Neural progenitor cell (in vitro differentiated cells): ENCODE measurements at regions not wholly inside any gene's neighbourhood (a gene's known extent, or its start where the extent isn't known, plus 50 kb on each side); places are given as distances from the start of the nearest gene placed in this dataset.

Experiments used
- DNase-seq: peaks from one replicate; pipeline ENCODE4 v3.0.0-alpha.2; 2016; ENCODE audit warnings: low spot score
- H2AFZ ChIP-seq: fragments of 200-600 bp; sonication (generic); replicated peaks from 2 replicates; pipeline ENCODE4 v1.6.1; 2016; ENCODE audit warnings: antibody characterized with exemption
- H3F3A ChIP-seq: fragments of 200-600 bp; sonication (generic); 2 replicates; pipeline ENCODE4 v1.6.1; 2016; ENCODE audit warnings: antibody characterized with exemption, low read depth
- H3K27ac ChIP-seq: fragments of 200-600 bp; sonication (generic); 2 replicates; pipeline ENCODE4 v1.5.1; 2016; ENCODE audit warnings: mild to moderate bottlenecking
- H3K27me3 ChIP-seq: fragments of 200-600 bp; sonication (generic); 2 replicates; pipeline ENCODE4 v1.6.1; 2016; ENCODE audit warnings: mild to moderate bottlenecking, moderate library complexity
- H3K36me3 ChIP-seq: fragments of 200-600 bp; sonication (generic); 2 replicates; pipeline ENCODE4 v1.5.1; 2016
- H3K4me1 ChIP-seq: fragments of 200-600 bp; sonication (generic); 2 replicates; pipeline ENCODE4 v1.6.1; 2016; ENCODE audit warnings: mixed run types
- H3K4me2 ChIP-seq: fragments of 200-600 bp; sonication (generic); 2 replicates; pipeline ENCODE4 v1.6.1; 2016
- H3K4me3 ChIP-seq: fragments of 200-600 bp; sonication (generic); 2 replicates; pipeline ENCODE4 v1.5.1; 2016
- H3K79me2 ChIP-seq: fragments of 200-600 bp; sonication (generic); 2 replicates; pipeline ENCODE4 v1.6.1; 2016; ENCODE audit warnings: low read depth
- H3K9ac ChIP-seq: fragments of 200-600 bp; sonication (generic); 2 replicates; pipeline ENCODE4 v1.6.1; 2016
- H3K9me3 ChIP-seq: fragments of 200-600 bp; sonication (generic); 2 replicates; pipeline ENCODE4 v1.5.1; 2016; ENCODE audit warnings: low read depth
- H4K20me1 ChIP-seq: fragments of 200-600 bp; sonication (generic); 2 replicates; pipeline ENCODE4 v1.6.1; 2016; ENCODE audit warnings: low read depth
- H3K27ac Mint-ChIP-seq: 3 replicates; pipeline ENCODE4 v1.8.0; 2021; ENCODE audit warnings: mixed read lengths
- H3K27me3 Mint-ChIP-seq: 2 replicates; pipeline ENCODE4 v1.8.0; 2022; ENCODE audit warnings: low read depth, mild to moderate bottlenecking, inconsistent platforms, moderate library complexity, mixed read lengths; ENCODE audit not compliant: insufficient read depth
- H3K36me3 Mint-ChIP-seq: 3 replicates; pipeline ENCODE4 v1.8.0; 2021; ENCODE audit warnings: mixed read lengths
- H3K4me1 Mint-ChIP-seq: 3 replicates; pipeline ENCODE4 v1.8.0; 2021; ENCODE audit warnings: mixed read lengths
- H3K4me3 Mint-ChIP-seq: 3 replicates; pipeline ENCODE4 v1.8.0; 2021; ENCODE audit warnings: mild to moderate bottlenecking, moderate library complexity, mixed read lengths
- H3K9me3 Mint-ChIP-seq: 3 replicates; pipeline ENCODE4 v1.8.0; 2020; ENCODE audit warnings: mixed read lengths
- EZH2 ChIP-seq: fragments of 200-600 bp; sonication (generic); IDR thresholded peaks from 2 replicates; pipeline ENCODE4 v1.6.1; 2017; ENCODE audit warnings: antibody characterized with exemption, mild to moderate bottlenecking, moderate library complexity
- EZH2phosphoT487 ChIP-seq: fragments of 200-600 bp; sonication (generic); IDR thresholded peaks from 2 replicates; pipeline ENCODE4 v1.6.1; 2017; ENCODE audit warnings: antibody characterized with exemption
- TF ChIP-seq, protein P1 (sequence below): fragments of 200-600 bp; sonication (generic); IDR thresholded peaks from 2 replicates; pipeline ENCODE4 v1.5.1; 2017; ENCODE audit warnings: antibody characterized with exemption, mild to moderate bottlenecking

DNA sequence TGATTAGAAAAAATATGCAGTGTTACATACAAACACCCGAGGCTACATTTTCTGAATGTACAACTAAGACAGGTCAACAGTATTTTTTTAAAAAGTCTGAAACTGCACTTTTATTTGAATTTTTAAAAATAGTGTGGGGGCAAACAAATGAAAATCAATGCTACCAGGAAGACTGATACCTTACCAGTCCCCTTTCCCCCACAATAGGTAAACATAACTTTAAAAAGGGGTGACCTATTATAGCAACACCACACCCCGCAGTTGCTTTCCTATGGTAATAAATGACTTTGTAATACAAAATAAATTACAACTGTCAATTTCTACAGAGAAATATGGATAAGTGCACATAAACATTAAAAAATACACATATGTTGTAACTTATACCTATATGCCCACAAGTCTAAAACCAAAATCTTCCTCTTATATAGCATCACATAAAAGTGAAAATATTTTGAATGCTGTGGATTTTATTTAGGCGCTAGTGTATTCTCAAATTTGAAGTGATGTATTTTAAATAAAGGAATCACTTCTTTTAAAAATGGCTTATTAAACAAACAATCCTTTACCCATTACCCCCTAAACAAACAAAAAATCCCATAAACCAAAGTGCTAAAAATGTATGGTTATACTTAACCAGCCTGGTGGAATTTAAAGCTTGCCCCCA is 63.1 kb downstream of the KCNRG start:
- Histone ChIP-seq H2AFZ (no peak overlapping the region), H3K27ac (no peak overlapping the region), H3K4me3 (peak overlapping the region; percentile 96), H4K20me1 (peaks cover 35% of the 10 kb centered on the region), H3K79me2 (peaks cover 91% of the 10 kb centered on the region), H3F3A (peaks cover 31% of the 10 kb centered on the region), H3K9ac (no peak overlapping the region), H3K4me1 (peaks cover 20% of the 10 kb centered on the region), H3K9me3 (no peaks in the 10 kb centered on the region), H3K36me3 (no peaks in the 10 kb centered on the region), H3K4me2 (peak overlapping the region; percentile 92), H3K27me3 (no peaks in the 10 kb centered on the region)
- H3K27me3 Mint-ChIP-seq, result peaks cover 2% of the 10 kb centered on the region
- peak overlapping the region; percentile 100 for H3K4me3 Mint-ChIP-seq
- H3K4me1 Mint-ChIP-seq, result peaks cover 33% of the 10 kb centered on the region
- H3K36me3 Mint-ChIP-seq, result peaks cover 6% of the 10 kb centered on the region
- H3K27ac Mint-ChIP-seq, result no peak overlapping the region
- no peaks in the 10 kb centered on the region for H3K9me3 Mint-ChIP-seq
- TF ChIP-seq EZH2 (no peak), EZH2phosphoT487 (no peak)
- TF ChIP-seq, protein P1, sequence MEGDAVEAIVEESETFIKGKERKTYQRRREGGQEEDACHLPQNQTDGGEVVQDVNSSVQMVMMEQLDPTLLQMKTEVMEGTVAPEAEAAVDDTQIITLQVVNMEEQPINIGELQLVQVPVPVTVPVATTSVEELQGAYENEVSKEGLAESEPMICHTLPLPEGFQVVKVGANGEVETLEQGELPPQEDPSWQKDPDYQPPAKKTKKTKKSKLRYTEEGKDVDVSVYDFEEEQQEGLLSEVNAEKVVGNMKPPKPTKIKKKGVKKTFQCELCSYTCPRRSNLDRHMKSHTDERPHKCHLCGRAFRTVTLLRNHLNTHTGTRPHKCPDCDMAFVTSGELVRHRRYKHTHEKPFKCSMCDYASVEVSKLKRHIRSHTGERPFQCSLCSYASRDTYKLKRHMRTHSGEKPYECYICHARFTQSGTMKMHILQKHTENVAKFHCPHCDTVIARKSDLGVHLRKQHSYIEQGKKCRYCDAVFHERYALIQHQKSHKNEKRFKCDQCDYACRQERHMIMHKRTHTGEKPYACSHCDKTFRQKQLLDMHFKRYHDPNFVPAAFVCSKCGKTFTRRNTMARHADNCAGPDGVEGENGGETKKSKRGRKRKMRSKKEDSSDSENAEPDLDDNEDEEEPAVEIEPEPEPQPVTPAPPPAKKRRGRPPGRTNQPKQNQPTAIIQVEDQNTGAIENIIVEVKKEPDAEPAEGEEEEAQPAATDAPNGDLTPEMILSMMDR, result no peak
- DNase-seq, result no peak

- no peak overlapping the region for H3K27ac Mint-ChIP-seq
- no peak for TF ChIP-seq EZH2phosphoT487
- TF ChIP-seq EZH2, result no peak
- TF ChIP-seq, protein P1, result no peak
- H3K4me3 Mint-ChIP-seq, result peak overlapping the region; percentile 100
- Histone ChIP-seq H3F3A (peaks cover 31% of the 10 kb centered on the region), H3K9ac (peak overlapping the region; percentile 70), H3K9me3 (no peaks in the 10 kb centered on the region), H3K27me3 (no peaks in the 10 kb centered on the region), H3K36me3 (no peaks in the 10 kb centered on the region), H4K20me1 (peaks cover 31% of the 10 kb centered on the region), H3K27ac (no peak overlapping the region), H3K4me1 (peaks cover 20% of the 10 kb centered on the region), H2AFZ (no peak overlapping the region), H3K79me2 (peaks cover 91% of the 10 kb centered on the region), H3K4me2 (peak overlapping the region; percentile 92), H3K4me3 (peak overlapping the region; percentile 96)
- no peaks in the 10 kb centered on the region for H3K9me3 Mint-ChIP-seq
- no peak for DNase-seq
- peaks cover 6% of the 10 kb centered on the region for H3K36me3 Mint-ChIP-seq
- H3K27me3 Mint-ChIP-seq, result peaks cover 2% of the 10 kb centered on the region
- peaks cover 37% of the 10 kb centered on the region for H3K4me1 Mint-ChIP-seq
Observed at GRCh38 chr13:50078895-50079654, 63.8 kb downstream of the KCNRG start.

DNA sequence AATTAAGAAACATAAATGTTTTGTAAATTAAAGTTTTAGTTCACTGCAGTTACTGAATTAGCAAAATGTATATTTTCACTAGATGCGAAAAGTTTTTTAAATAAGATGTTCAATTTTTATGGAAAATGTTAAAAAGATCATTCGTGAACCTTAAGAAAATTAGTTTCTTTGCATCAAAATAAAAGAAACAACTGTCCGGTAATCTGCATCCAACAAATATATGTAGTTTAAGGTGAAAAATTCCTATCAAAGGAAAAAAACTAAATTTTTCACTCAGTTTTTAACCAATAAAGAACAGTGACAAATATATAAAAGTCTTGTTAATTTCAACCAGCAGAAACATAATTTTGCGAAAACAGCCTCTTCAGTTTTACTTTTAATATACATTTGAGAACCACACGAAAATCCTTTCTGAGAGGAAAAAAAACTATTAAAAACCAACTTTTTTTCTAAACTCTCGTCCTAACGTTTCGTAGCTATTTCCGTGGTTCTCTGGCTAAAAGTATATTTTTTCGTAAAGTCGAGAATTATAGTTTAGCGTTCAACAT is 64.5 kb downstream of the KCNRG start:
- peak overlapping the region; percentile 70 for H3K9ac ChIP-seq
- peaks cover 37% of the 10 kb centered on the region for H3K4me1 Mint-ChIP-seq

More for the DNA sequence above, 64.5 kb downstream of the KCNRG start:
- TF ChIP-seq EZH2, result no peak
- TF ChIP-seq, protein P1, result no peak
- TF ChIP-seq EZH2phosphoT487, result no peak
- peaks cover 2% of the 10 kb centered on the region for H3K27me3 Mint-ChIP-seq
- H3K4me3 Mint-ChIP-seq, result peak overlapping the region; percentile 100
- Histone ChIP-seq H3K27ac (no peak overlapping the region), H4K20me1 (peaks cover 31% of the 10 kb centered on the region), H3F3A (peaks cover 31% of the 10 kb centered on the region), H2AFZ (peak overlapping the region; percentile 21), H3K9me3 (no peaks in the 10 kb centered on the region), H3K36me3 (no peaks in the 10 kb centered on the region), H3K4me3 (peak overlapping the region; percentile 96), H3K79me2 (peaks cover 91% of the 10 kb centered on the region), H3K4me1 (peaks cover 20% of the 10 kb centered on the region), H3K27me3 (no peaks in the 10 kb centered on the region), H3K4me2 (peak overlapping the region; percentile 92)
- no peak for DNase-seq
- no peaks in the 10 kb centered on the region for H3K9me3 Mint-ChIP-seq
- H3K27ac Mint-ChIP-seq, result peak overlapping the region; percentile 95
- H3K36me3 Mint-ChIP-seq, result peaks cover 6% of the 10 kb centered on the region
